Mesothelial cell of epicardium (in vitro differentiated cells): ENCODE measurements at regions not wholly inside any gene's neighbourhood (a gene's known extent, or its start where the extent isn't known, plus 50 kb on each side); places are given as distances from the start of the nearest gene placed in this dataset.

ENCODE experiments used
- DNase-seq, 2 experiments: peaks; one replicate each; pipeline ENCODE4 v3.0.0; 2021; ENCODE audit warnings: low spot score in 2 of 2; ENCODE audit not compliant: unreplicated experiment in 2 of 2
- H3K27ac Mint-ChIP-seq: 2 replicates; pipeline ENCODE4 v1.8.0; 2021; ENCODE audit warnings: mixed read lengths
- H3K27me3 Mint-ChIP-seq: 2 replicates; pipeline ENCODE4 v1.8.0; 2021; ENCODE audit warnings: low read depth, mixed read lengths
- H3K36me3 Mint-ChIP-seq: 2 replicates; pipeline ENCODE4 v1.8.0; 2021; ENCODE audit warnings: mixed read lengths
- H3K4me1 Mint-ChIP-seq: 2 replicates; pipeline ENCODE4 v1.8.0; 2021; ENCODE audit warnings: mixed read lengths
- H3K4me3 Mint-ChIP-seq: 2 replicates; pipeline ENCODE4 v1.8.0; 2021; ENCODE audit warnings: mild to moderate bottlenecking, moderate library complexity, mixed read lengths
- H3K9me3 Mint-ChIP-seq: 2 replicates; pipeline ENCODE4 v1.8.0; 2021; ENCODE audit warnings: mixed read lengths
- TF ChIP-seq, protein P1 (sequence below): fragments of 200-600 bp; sonication (generic); IDR thresholded peaks from one replicate; pipeline ENCODE4 v1.5.0; 2021; ENCODE audit warnings: antibody characterized with exemption; ENCODE audit not compliant: unreplicated experiment

DNA sequence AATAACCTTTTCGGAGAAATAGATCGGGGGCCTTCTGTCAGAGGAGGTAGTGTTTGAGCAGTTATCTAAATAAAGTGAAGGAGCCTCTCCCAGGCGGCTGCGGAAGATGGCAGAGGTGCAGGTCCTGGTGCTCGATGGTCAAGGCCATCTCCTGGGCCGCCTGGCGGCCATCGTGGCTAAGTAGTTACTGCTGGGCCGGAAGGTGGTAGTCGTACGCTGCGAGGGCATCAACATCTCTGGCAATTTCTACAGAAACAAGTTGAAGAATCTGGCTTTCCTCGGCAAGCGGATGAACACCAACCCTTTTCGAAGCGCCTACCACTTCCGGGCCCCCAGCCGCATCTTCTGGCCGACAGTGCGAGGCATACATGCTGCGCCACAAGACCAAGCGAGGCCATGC is 186.1 kb downstream of the KTN1 start:
- Mint-ChIP-seq H3K4me1 (peaks cover 4% of the 10 kb centered on the region), H3K9me3 (peaks cover 22% of the 10 kb centered on the region), H3K27me3 (peaks cover 12% of the 10 kb centered on the region), H3K27ac (no peak overlapping the region), H3K36me3 (no peaks in the 10 kb centered on the region), H3K4me3 (no peak overlapping the region)
- TF ChIP-seq, protein P1, sequence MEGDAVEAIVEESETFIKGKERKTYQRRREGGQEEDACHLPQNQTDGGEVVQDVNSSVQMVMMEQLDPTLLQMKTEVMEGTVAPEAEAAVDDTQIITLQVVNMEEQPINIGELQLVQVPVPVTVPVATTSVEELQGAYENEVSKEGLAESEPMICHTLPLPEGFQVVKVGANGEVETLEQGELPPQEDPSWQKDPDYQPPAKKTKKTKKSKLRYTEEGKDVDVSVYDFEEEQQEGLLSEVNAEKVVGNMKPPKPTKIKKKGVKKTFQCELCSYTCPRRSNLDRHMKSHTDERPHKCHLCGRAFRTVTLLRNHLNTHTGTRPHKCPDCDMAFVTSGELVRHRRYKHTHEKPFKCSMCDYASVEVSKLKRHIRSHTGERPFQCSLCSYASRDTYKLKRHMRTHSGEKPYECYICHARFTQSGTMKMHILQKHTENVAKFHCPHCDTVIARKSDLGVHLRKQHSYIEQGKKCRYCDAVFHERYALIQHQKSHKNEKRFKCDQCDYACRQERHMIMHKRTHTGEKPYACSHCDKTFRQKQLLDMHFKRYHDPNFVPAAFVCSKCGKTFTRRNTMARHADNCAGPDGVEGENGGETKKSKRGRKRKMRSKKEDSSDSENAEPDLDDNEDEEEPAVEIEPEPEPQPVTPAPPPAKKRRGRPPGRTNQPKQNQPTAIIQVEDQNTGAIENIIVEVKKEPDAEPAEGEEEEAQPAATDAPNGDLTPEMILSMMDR: no peak
- no peak for DNase-seq

DNA sequence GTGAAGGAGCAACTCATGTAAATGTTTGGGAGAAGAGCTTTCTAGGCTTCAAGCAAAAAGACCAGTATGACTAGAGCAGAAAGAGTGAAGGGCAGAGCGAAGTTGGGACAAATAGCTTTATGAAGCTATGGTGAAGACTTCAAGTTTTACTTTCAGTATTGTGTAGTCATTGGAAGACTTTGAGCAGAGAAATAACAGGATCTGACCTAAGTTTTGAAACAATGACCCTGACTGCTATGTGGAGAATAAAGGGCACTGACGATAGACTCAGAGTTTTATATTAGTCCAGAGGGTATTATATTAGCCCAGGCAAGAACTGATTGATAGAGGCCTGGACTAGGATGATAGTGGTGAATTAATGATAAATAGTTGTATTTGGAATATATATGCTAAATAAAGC is 187.3 kb downstream of the KTN1 start:
- TF ChIP-seq, protein P1: no peak
- Mint-ChIP-seq H3K4me1 (peaks cover 4% of the 10 kb centered on the region), H3K27me3 (peaks cover 12% of the 10 kb centered on the region), H3K4me3 (no peak overlapping the region), H3K27ac (no peak overlapping the region), H3K9me3 (peaks cover 22% of the 10 kb centered on the region), H3K36me3 (no peaks in the 10 kb centered on the region)
- no peak for DNase-seq

DNA sequence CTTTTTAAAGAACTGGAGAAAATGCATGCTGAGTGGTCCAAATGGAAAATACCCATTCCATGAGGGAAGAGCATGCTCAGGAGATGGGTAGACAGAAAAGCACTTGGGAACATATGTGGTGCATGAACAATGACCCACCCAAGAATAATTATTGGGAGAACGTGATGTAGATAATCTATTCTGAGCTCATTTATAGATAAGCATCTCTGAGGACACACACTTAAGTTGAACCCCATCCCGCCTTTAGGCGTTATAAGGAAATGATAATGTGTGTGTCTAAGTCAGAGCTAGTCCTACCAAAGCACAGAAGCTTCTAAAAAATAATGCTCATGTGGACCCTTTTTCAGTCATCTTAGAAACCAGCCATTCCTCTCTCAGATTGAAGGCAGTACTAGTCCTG is 189.9 kb downstream of the KTN1 start:
- no peaks in the 10 kb centered on the region for H3K4me1 Mint-ChIP-seq
- peaks cover 15% of the 10 kb centered on the region for H3K9me3 Mint-ChIP-seq
- TF ChIP-seq, protein P1: no peak
- no peak overlapping the region for H3K27ac Mint-ChIP-seq
- H3K4me3 Mint-ChIP-seq: no peak overlapping the region
- no peaks in the 10 kb centered on the region for H3K36me3 Mint-ChIP-seq
- no peak for DNase-seq
- H3K27me3 Mint-ChIP-seq: peaks cover 12% of the 10 kb centered on the region

DNA sequence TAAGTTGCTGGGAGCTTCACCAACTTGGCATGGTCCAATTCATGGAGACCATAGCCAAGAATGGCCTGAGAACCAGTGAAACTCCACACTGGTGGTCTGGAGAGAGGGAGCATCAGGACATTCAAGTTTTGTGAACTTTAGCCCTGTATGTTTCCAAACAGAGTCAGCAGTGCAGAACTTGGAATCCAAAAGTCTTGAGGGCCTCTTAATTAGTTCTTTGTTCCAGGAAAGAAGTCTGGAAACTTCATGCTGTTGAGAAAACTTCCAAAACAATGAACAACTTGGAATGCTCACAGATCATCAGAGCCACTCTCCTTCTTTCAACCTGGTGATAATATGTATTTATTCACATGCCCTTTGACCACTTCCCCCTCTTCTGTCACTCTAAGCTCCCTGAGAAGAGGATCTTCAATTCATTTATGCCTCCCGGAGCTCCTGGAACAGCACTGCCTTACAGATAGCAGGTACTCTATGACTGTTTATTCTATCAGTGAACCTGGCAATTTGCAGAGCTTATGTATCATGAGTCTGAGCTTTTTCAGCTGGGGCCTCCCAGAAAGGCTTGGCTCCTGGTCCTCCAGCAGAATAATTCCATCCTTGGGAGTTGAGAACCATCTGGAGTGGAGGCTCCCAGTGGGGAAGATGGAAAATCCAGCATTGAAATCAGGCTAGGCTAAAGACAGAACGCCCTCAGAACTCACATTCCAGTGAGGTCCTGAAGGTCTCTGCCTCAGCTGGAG is 191.4 kb downstream of the KTN1 start:
- TF ChIP-seq, protein P1: no peak
- no peak for DNase-seq
- H3K27me3 Mint-ChIP-seq: peaks cover 10% of the 10 kb centered on the region
- H3K4me3 Mint-ChIP-seq: no peak overlapping the region
- H3K36me3 Mint-ChIP-seq: no peaks in the 10 kb centered on the region
- H3K27ac Mint-ChIP-seq: no peak overlapping the region
- H3K9me3 Mint-ChIP-seq: peaks cover 8% of the 10 kb centered on the region
- H3K4me1 Mint-ChIP-seq: no peaks in the 10 kb centered on the region

DNA sequence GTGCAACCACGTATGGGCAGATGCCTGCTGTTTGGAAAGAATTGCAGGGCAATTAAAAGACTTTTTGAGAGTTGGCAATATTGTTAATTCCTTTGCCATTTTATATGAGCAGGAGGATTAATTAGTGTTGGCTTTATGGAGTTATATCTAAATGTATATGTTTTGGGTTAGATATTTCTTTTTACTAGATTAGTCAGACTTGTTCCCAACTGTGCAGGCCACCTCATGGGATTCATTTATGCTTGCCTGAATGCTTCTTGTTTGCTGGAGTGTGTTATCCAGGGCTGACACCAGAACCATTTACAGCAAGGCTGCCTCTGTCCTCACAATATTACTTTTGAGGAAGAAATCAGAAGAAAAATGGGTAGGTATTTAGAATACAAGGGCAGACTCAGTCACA is 192.5 kb downstream of the KTN1 start:
- Mint-ChIP-seq H3K4me1 (no peaks in the 10 kb centered on the region), H3K27ac (no peak overlapping the region), H3K9me3 (peaks cover 8% of the 10 kb centered on the region), H3K36me3 (no peaks in the 10 kb centered on the region), H3K27me3 (peaks cover 10% of the 10 kb centered on the region), H3K4me3 (no peak overlapping the region)
- TF ChIP-seq, protein P1: no peak
- no peak for DNase-seq

DNA sequence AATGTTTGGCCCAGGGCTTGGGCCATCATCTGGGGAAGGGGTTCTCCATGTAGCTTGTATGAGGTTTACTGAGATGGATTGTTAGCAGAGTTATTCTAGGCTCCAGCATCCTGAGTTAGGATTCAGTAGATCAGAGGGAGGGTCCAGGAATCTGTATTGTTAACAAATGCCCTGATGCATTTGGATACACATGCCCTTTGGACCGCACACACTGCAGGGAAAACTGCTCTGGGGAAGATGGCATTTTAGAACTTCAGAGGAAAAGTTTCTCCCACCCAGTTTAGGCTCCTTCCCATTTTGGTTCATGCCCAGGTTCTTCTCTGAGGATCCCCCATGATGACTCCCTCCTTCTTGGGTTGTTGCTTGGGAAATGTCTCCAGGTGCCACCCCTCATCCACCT is 193.3 kb downstream of the KTN1 start:
- peaks cover 2% of the 10 kb centered on the region for H3K9me3 Mint-ChIP-seq
- DNase-seq: no peak
- H3K4me3 Mint-ChIP-seq: no peak overlapping the region
- H3K27me3 Mint-ChIP-seq: peaks cover 8% of the 10 kb centered on the region
- H3K36me3 Mint-ChIP-seq: no peaks in the 10 kb centered on the region
- TF ChIP-seq, protein P1: no peak
- H3K27ac Mint-ChIP-seq: no peak overlapping the region
- no peaks in the 10 kb centered on the region for H3K4me1 Mint-ChIP-seq
